GM19463 (cell line): ENCODE measurements at regions not wholly inside any gene's neighbourhood (a gene's known extent, or its start where the extent isn't known, plus 50 kb on each side); places are given as distances from the start of the nearest gene placed in this dataset.

Experiments
- ATAC-seq: cut with Tn5 transposase; IDR thresholded peaks from one replicate; pipeline ENCODE4 v1.9.1; 2021; ENCODE audit warnings: mild to moderate bottlenecking, moderate library complexity; ENCODE audit not compliant: unreplicated experiment

DNA sequence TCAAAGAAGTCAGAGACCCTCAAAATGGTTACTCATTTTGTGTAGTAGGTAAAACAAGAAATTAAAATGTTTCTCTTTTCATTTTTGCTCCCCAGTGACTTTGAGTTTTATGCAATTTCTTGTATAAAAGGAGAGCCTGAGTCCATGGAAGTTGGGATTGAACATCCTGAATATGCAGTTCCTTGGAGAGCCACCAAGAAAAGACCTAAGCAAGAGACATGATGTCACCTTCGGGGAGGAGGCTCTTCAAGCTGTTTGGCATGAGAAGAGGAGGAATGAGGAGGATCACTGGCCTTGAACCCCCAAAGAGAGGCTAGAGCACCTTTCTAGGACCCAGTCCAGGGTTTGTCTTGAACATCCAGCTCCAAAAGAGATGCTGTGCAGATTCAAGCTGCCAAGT is 62.3 kb upstream of the CALM2 start:
- no peak for ATAC-seq

DNA sequence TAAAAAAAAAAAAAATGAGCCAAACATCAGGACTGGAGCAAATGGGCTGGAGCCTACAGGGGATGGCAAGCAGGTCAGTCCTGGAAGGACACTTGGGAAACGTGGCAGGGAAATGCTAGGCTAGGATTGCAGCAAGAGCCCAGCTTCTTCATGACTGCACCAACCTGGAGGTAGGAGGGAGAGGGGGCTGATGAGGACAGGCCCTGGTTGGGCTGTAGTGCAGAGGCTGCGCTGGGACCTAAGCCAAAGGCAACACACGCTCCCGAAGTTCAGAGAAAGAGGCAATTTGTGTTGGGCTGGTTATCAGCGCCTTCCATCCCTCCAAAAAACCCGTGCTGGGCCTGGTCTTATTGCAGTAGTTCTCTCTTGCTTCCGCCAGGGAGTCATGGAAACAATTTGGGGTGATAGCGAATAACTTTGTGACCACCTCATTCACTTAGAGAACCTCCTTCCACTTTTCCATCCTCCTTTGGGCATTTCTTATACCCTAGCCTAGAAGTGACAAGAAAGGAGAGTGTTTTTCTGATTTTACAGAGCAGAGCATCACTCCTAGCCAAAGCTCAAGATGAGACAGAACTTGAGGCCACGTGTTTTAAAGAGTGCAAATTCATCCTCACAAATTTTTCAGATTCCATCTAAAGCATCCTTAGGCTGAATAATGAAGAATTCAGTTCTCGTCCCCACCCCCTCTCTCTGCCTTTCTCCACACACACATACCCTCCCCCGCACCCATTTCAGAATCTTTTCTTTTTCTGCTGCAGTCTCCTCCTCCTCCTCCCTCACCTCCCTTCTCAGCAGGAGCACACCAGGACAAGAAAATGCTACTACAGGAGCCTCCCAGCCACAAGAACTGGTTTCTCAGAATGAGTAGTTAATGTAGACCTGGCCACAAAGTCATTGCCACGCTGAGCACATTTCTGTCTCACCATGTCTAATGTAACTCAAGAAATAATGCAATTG is 61.3 kb upstream of the CALM2 start:
- no peak for ATAC-seq

DNA sequence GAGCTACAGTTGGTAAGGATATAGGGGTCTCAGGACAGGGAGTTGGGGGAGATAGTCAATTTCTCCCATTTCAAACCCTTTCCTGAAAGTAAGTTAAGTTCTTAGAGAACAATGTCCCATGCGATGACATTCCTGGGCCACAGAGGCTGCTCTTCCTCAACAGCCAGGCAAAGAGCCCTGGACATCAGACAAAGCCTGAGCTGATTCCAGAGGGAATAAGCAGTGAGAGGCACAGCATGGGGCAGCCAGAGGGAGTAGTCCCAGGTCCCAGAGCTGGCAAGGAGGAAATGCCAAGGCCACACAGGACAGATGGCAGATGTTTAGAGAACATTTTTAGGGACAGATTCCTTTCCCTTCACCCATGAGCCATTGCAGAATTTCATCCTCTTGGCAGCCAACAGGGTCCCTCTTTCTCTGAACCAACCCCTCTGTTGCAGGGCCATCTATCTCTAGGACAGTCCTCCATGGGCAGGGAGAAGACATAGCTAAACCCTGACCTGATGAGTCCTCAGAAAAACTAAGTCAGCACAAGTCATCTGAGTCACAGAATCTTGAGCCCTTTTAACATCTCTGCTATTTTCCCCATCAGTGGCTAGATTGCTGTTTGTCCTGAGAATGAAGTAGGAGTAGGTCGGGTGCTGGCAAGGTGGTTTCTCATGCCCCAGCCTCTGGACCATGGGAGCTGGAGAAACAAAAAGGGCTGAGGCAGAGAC is 60.3 kb upstream of the CALM2 start:
- ATAC-seq, result no peak

DNA sequence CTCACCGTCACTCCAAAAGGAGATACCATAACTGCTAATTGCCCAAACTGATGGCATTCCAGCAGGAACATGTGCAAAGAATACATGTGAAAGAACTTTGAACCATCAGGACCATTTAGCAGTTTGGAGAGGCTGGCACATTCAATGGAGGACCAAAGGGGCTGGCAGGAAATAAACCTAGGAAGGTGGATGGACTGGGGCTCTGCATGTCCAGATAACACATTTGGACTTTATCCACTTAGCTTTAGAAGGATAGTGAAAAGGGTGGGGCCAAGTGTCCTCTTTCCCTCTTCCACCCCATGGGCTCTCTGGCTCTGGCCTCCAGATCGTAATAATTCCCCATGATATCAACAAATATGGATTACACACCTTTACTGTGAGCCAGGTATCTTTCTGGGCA is 58.8 kb upstream of the CALM2 start:
- no peak for ATAC-seq

DNA sequence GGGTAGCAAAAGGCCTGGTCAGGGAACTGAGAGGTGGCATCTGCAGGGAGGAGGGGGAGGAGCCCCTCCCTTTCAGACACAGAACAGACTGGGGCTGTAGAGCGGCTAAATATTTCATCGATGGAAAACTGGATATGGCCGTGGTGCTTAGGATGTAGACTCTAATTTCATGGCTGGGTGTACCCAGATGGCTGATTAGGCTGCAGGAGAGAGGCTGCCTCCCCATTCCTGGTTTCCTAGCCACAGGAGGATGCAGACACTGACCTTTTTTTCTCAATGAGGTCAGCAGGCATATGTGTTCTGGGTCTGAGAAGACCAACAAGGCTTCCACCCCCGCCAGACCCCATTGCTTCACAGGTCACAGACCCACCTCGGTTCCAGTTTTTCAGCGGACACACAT is 58.1 kb upstream of the CALM2 start:
- no peak for ATAC-seq

DNA sequence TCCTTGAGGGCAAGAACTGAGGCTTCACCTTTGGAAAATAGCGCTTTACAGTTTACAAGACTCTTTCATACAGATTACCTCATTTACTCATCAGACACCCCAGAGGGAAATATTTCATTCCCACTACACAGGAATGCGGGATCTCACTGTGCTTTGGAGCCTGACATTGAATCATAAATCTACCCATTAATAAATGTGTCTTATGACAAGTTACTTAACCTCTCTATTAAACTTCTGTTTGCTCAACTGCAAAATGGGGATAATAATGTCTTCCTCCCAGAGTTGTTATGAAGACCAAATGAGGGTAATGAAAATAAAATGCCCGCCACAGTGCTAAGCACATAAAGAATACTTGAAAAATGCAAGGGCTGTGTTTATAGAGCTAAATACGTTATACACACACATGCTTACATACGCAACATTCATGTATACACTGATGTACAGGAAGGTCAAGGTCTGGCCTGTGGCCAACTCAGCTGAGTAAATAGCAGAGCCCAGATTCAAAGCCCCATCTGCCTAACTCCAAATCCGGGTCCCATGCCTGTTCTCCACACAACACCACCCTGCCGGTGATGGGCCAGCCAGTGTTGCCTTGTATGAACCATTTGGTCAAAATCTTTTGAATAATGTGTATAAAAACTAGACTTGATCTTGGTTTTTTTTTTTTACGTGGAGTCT is 56.6 kb upstream of the CALM2 start:
- no peak for ATAC-seq

DNA sequence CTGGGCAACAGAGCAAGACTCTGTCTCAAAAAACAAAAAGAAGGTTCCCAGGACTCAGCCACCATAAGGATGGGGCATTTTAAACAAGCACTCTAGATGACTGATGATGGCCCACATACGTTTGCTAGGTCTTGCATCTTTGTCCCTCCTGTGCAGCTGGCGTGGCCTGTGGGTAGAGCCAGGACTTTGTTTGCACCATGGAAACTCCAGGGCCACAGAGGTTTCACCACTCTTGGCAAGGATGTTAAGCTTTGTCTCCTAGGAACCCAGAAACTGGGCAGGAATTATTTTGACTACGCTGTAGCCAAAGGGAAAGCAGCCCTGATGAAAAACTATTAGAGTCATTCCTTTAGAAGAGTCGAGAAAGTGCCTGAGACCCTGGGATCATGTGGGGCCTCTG is 54.1 kb upstream of the CALM2 start:
- no peak for ATAC-seq

DNA sequence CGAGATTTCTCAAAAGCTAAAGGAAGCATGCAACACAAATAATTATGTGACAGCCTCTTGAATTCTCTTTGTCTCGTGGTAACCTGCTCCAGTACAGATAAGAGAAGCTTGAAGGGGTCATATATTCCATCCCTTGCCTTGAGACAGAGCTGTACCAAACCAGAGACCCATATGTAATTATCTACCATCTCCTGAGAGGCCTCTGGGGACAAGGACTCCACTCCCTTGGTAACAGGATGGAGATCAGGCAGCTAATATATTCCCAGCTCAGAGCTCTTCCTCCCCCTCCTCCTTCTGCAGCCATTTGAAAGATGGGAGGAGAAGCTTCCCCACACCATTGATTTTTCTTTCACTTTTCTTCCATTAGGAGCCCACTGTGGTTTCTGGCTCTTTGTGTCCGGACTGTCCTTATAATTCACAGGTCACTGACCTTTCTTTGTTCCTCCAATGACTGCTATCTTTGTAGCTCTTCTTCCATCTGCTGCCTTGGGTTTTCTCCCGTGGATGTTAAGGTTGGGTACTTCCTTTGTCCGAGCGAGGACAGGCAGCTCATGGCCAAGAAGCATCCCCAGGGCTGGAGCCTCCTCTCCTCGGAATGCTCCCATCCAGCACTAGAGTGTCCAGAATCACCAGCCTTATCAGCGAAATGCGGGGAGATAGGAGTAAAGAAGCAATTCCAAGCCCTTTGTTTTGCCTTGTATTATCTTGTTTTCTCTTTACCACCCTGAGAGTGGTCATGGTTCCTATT is 51.4 kb upstream of the CALM2 start:
- no peak for ATAC-seq

DNA sequence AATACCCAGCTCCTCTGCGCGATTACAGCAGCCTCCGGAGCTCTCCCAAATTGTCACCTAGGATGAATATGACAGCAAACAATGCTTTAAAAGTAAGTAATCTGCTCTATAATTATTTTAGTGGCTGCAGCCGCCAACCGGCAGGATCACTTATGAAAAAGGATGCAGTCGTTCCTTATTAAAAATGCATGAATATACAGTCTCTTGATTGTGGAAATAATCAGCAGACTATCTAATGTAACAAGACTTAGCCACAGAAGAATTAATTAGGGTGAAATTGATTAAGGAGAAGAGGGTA is 50.6 kb upstream of the CALM2 start:
- ATAC-seq, result no peak

DNA sequence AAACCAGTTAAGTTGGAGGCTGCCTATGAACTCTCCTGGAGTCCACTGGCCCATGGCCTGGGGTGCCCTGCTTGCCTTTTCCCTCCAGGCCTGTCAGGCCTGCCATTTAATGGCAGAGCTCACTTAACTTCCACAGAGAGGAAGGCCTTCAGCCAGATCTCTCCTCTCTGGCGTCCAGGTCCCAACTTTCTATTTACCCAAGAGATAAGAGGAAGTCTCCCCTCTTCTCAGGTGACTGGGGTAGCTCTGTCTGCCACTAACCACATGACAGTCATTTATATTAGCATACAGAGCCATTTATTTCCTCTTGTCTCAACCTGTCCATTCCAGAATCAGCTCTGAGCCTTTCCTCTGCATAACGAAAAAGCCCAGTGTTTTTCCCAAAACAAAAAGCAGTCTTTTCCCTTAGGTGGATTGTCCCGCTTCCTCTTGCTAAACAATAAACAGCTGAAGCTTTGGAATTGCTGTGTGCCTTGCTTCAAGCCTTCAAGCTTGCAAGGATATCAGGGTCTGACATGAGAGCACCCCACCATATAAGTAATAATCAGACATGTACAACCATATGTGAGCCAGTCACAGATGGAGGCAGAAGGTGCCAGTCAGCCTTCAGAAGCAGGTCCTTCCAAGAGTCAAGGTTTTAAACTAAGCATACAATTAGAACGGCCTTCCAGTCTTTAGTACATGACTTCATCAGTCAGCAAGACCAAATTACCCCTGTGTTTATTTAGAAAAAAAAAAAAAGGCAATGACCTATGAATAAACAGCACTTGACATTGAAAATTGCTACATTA is 50.0 kb upstream of the CALM2 start:
- ATAC-seq, result no peak
